Bronchial epithelial cell (primary cell): ENCODE measurements at regions not wholly inside any gene's neighbourhood (a gene's known extent, or its start where the extent isn't known, plus 50 kb on each side); places are given as distances from the start of the nearest gene placed in this dataset.

ENCODE experiments used
- DNase-seq: peaks from one replicate; pipeline ENCODE4 v3.0.0-alpha.2; 2010; ENCODE audit warnings: low read depth
- FAIRE-seq: peaks from 2 replicates; lab custom pipeline; 2011; peaks lifted over from hg19 to GRCh38; lab: Jason Lieb, UNC
- H3K27me3 ChIP-seq: 2 replicates; pipeline ENCODE4 v1.5.1; 2011; ENCODE audit warnings: low read length; ENCODE audit not compliant: control insufficient read depth, insufficient read depth
- H3K36me3 ChIP-seq: 2 replicates; pipeline ENCODE4 v1.5.1; 2011; ENCODE audit warnings: low read length; ENCODE audit not compliant: control insufficient read depth, insufficient read depth
- H3K4me3 ChIP-seq: 2 replicates; pipeline ENCODE4 v1.5.1; 2011; ENCODE audit warnings: mild to moderate bottlenecking, low read depth, low read length, control low read depth
- TF ChIP-seq, protein P1 (sequence below): IDR thresholded peaks from 2 replicates; pipeline ENCODE4 v1.5.1; 2011; ENCODE audit warnings: mild to moderate bottlenecking, moderate library complexity, low read length, control low read depth, inconsistent platforms; ENCODE audit not compliant: insufficient read depth, severe bottlenecking

DNA sequence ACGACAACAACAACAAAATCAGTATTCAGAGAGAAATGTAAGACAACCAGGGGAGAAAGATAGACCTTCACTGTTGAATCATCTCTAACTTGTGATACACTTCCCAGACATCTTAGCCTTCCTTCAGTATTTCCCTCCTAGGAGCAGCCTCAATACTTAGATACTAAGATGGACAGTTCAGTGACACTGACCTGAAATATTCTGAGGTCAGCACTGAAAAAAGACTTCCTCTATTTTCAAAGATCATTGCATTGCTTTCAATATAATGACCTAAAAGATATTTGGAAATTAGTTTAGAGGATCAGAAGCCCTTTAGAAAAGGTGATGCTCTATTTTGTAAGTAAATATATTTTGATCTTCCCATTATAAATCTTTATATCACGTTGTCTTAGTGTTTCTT is 101.0 kb downstream of the MRPL39 start:
- TF ChIP-seq, protein P1, sequence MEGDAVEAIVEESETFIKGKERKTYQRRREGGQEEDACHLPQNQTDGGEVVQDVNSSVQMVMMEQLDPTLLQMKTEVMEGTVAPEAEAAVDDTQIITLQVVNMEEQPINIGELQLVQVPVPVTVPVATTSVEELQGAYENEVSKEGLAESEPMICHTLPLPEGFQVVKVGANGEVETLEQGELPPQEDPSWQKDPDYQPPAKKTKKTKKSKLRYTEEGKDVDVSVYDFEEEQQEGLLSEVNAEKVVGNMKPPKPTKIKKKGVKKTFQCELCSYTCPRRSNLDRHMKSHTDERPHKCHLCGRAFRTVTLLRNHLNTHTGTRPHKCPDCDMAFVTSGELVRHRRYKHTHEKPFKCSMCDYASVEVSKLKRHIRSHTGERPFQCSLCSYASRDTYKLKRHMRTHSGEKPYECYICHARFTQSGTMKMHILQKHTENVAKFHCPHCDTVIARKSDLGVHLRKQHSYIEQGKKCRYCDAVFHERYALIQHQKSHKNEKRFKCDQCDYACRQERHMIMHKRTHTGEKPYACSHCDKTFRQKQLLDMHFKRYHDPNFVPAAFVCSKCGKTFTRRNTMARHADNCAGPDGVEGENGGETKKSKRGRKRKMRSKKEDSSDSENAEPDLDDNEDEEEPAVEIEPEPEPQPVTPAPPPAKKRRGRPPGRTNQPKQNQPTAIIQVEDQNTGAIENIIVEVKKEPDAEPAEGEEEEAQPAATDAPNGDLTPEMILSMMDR = no peak

DNA sequence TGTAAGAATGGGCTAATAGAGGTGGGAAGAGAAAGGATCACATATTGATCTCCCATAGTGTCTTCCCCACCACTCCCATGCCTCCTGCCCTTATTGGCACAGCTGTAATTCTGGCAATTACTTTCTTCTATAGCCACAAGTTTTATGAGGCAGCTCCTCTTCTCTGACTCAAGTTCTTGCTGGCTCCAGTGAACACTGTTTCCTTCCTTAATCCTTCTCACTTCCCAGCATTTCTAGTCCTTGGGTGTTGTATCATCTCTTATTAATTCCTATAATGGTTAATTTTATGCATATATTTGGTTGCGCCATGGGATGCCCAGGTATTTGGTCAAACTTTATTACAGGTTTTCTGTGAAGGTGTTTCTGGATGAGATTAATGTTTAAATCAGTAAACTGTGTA is 103.3 kb downstream of the MRPL39 start:
- TF ChIP-seq, protein P1 = no peak
- Histone ChIP-seq H3K27me3 (no peaks in the 10 kb centered on the region), H3K36me3 (no peaks in the 10 kb centered on the region), H3K4me3 (no peak overlapping the region)
- DNase-seq (no peak), FAIRE-seq (no peak)

More for the DNA sequence above, 101.0 kb downstream of the MRPL39 start:
- FAIRE-seq (no peak), DNase-seq (no peak)
- Histone ChIP-seq H3K4me3 (no peak overlapping the region), H3K36me3 (no peaks in the 10 kb centered on the region), H3K27me3 (no peaks in the 10 kb centered on the region)

DNA sequence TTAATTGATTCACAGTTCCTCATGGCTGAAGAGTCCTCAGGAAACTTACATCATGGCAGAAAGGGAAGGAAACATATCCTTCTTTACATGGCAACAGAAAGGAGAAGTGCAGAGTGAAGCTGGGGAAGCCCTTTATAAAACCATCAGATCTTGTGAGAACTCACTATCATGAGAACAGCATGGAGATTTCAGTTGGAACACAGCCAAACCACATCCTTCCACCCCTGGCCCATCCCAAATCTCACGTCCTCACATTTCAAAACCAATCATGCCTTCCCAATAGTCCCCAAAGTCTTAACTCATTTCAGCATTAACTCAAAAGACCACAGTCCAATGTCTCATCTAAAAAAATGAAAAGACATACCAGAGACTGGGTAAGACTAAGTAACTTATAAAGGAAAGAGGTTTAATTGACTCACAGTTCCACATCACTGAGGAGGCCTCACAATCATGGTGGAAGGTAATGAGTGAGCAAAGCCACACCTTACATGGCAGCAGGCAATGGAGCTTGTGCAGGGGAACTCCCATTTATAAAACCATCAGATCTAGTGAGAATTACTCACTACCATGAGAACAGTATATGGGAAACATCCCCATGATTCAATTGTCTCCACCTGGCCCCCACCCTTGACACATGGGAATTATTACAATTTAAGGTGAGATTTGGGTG is 105.2 kb downstream of the MRPL39 start:
- H3K4me3 ChIP-seq = no peak overlapping the region
- TF ChIP-seq, protein P1 = no peak
- no peaks in the 10 kb centered on the region for H3K27me3 ChIP-seq
- FAIRE-seq (no peak), DNase-seq (peak; percentile 14)
- no peaks in the 10 kb centered on the region for H3K36me3 ChIP-seq

DNA sequence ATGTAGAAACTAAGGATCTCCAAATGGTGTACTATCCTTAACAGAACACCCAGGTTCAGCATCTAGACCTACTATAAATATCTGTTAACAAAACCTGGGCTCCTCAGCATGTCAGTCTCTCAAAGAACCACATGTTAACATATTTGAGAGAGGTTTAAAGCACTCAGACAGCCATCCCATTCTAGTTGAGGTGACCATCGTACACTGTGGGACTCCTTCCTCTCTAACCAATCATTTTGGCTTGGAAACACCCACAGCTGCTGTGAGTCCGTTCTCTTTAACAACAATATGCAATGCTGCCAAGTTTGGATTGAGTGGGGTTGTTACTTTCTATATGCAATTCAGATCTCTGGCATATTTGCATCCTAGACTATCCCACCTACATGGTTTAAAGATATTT is 105.8 kb downstream of the MRPL39 start:
- Histone ChIP-seq H3K4me3 (no peak overlapping the region), H3K36me3 (no peaks in the 10 kb centered on the region), H3K27me3 (no peaks in the 10 kb centered on the region)
- DNase-seq (no peak), FAIRE-seq (no peak)
- TF ChIP-seq, protein P1 = no peak

DNA sequence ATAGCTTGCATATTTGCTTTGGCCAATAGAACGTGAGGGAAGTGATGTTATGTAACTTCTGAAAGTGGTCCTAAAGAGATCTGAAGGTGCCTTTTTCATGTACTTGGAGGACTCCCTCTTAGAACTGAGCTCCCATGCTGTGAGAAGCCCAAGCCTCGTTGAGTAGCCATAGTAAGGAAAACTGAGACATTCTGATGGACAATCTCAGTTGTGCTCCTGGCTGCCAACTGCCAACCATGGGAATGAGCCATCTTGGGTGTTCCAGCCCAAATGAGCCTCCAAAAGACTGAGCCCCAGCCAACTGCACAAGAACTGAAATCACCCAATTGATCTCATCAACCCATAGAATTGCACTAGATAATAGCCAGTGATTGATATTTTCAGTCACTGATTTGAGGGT is 106.7 kb downstream of the MRPL39 start:
- TF ChIP-seq, protein P1 = no peak
- Histone ChIP-seq H3K4me3 (no peak overlapping the region), H3K36me3 (no peaks in the 10 kb centered on the region), H3K27me3 (no peaks in the 10 kb centered on the region)
- FAIRE-seq (no peak), DNase-seq (no peak)
